Activated naive CD8-positive, alpha-beta T cell treated with anti-CD3 and anti-CD28 coated beads, Interleukin-2, amount 50 U/mL, for 24 hours (primary cell): ENCODE measurements at regions not wholly inside any gene's neighbourhood (a gene's known extent, or its start where the extent isn't known, plus 50 kb on each side); places are given as distances from the start of the nearest gene placed in this dataset.
A peak's percentile ranks its signal among the peaks of the same experiment; 100 is the strongest.

Experiments
- ATAC-seq: fragments of 150-1000 bp; cut with Tn5 transposase; one replicate; pipeline ENCODE4 v1.10.0; 2021
- DNase-seq: peaks from one replicate; pipeline ENCODE4 v3.0.0; 2021
- H3K27ac Mint-ChIP-seq: one replicate; pipeline ENCODE4 v1.8.0; 2021; ENCODE audit warnings: mild to moderate bottlenecking, mixed read lengths
- H3K27me3 Mint-ChIP-seq: one replicate; pipeline ENCODE4 v1.8.0; 2021; ENCODE audit warnings: mixed read lengths
- H3K36me3 Mint-ChIP-seq: one replicate; pipeline ENCODE4 v1.8.0; 2021; ENCODE audit warnings: low read depth, mixed read lengths
- H3K4me1 Mint-ChIP-seq: one replicate; pipeline ENCODE4 v1.8.0; 2021; ENCODE audit warnings: mixed read lengths
- H3K4me3 Mint-ChIP-seq: one replicate; pipeline ENCODE4 v1.8.0; 2021; ENCODE audit warnings: mild to moderate bottlenecking, moderate library complexity, mixed read lengths
- H3K9me3 Mint-ChIP-seq: one replicate; pipeline ENCODE4 v1.8.0; 2021; ENCODE audit warnings: mixed read lengths

- no peaks in the 10 kb centered on the region for H3K9me3 Mint-ChIP-seq
Measured at GRCh38 chr2:62297624-62298010, 101.7 kb downstream of the B3GNT2 start.

GRCh38 chr2:62296832-62297623 is 101.1 kb downstream of the B3GNT2 start:
- Mint-ChIP-seq H3K27me3 (no peaks in the 10 kb centered on the region), H3K27ac (no peak overlapping the region), H3K4me1 (peaks cover 10% of the 10 kb centered on the region), H3K4me3 (no peak overlapping the region), H3K36me3 (no peaks in the 10 kb centered on the region), H3K9me3 (no peaks in the 10 kb centered on the region)
- DNase-seq: no peak
- no peak for ATAC-seq

More at GRCh38 chr2:62297624-62298010, 101.7 kb downstream of the B3GNT2 start:
- Mint-ChIP-seq H3K27ac (no peak overlapping the region), H3K36me3 (no peaks in the 10 kb centered on the region), H3K4me1 (peaks cover 16% of the 10 kb centered on the region), H3K4me3 (no peak overlapping the region), H3K27me3 (no peaks in the 10 kb centered on the region)
- no peak for ATAC-seq
- DNase-seq: no peak

DNA sequence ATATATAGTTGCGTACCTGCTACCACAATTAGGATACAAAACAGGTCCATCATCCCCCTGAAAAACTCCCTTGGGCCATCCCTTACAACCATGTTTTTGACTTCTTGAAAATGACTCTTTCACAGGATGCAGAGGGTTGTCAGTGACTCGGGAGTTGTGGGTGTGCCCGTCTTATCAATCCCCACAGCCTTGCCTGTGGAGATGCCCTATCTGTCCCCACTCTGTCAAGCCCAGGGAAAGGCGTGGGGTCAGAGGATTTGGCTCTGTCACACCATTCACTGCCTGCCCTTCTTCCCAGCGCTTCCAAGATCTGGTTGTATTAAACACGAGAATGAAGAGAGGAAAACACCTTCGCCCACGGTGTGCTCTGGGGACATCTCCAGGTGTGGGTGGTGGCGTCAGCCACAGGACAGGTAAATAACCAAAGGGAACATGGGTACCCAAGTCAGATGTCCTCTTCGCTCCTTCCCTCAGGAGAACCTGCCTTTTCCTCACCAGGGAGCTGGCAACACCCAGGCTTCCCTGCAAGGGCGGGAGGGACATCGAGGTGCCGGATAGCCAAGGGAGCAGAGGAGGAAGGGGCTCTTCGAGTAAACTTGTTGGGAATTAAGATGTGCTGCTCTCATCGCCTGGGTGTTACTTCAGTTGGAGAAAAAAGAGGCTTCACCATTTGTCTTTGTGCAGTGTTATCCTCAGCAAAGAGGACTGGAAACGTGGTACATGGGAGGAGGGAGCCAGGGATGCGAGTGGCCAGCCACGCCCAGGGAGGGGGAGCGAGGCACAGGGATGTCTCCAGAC is 100.3 kb downstream of the B3GNT2 start:
- ATAC-seq (peak; percentile 40), DNase-seq (no peak)
- Mint-ChIP-seq H3K27ac (no peak overlapping the region), H3K27me3 (no peaks in the 10 kb centered on the region), H3K36me3 (no peaks in the 10 kb centered on the region), H3K4me3 (no peak overlapping the region), H3K4me1 (peaks cover 9% of the 10 kb centered on the region), H3K9me3 (no peaks in the 10 kb centered on the region)

DNA sequence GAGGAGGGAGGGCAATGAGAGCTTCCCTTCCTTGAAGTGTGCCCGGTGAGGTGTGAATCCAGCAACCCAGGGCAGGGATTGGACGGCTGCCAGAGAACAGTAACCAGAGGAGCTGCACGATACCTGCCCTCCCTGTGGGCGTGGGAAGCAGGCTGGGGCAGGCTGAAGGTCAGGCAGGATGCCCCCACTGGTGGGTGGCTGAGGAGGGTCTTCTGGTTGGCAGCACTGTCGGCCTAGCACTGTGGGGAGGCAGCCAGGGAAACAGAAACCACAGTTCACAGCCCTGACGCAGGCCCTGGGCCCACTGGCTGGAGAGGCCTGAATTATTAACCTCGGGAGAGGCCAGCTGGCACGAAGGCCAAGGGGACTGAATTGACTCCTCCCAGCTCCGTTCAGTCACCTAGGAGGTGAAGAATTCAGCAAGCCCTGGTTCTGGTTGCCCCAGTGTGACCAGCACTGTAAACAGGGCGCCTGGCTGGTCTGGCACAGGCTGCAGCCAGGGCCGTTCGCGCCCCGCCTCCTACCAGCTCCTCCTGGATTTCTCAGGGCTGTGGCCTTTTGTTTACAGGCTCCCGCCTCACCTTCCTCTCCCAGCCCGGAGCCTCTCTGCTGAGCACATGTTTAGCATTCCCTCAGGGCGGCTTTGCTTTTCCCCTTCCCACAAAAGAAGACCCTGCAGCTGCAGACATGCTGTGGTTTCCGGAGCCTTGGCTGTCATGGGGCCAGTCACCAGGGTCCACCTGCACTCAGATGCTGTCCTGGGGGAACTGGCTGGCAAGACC is 97.8 kb downstream of the B3GNT2 start:
- Mint-ChIP-seq H3K4me3 (no peak overlapping the region), H3K4me1 (peaks cover 5% of the 10 kb centered on the region), H3K9me3 (no peaks in the 10 kb centered on the region), H3K27me3 (no peaks in the 10 kb centered on the region), H3K27ac (no peak overlapping the region), H3K36me3 (no peaks in the 10 kb centered on the region)
- ATAC-seq (no peak), DNase-seq (no peak)

- DNase-seq (no peak), ATAC-seq (no peak)
- Mint-ChIP-seq H3K36me3 (no peaks in the 10 kb centered on the region), H3K27ac (no peak overlapping the region), H3K4me3 (no peak overlapping the region), H3K27me3 (no peaks in the 10 kb centered on the region), H3K4me1 (peaks cover 11% of the 10 kb centered on the region), H3K9me3 (no peaks in the 10 kb centered on the region)
Measured at GRCh38 chr2:62293151-62293489, 97.2 kb downstream of the B3GNT2 start.

GRCh38 chr2:62292190-62292589 is 96.3 kb downstream of the B3GNT2 start:
- peaks cover 18% of the 10 kb centered on the region for H3K4me1 Mint-ChIP-seq
- peaks cover 3% of the 10 kb centered on the region for H3K9me3 Mint-ChIP-seq
- no peak overlapping the region for H3K4me3 Mint-ChIP-seq
- no peak for DNase-seq
- ATAC-seq: no peak
- no peaks in the 10 kb centered on the region for H3K27me3 Mint-ChIP-seq
- H3K36me3 Mint-ChIP-seq: no peaks in the 10 kb centered on the region
- H3K27ac Mint-ChIP-seq: no peak overlapping the region

- DNase-seq (no peak), ATAC-seq (no peak)
- Mint-ChIP-seq H3K36me3 (no peaks in the 10 kb centered on the region), H3K4me1 (peaks cover 18% of the 10 kb centered on the region), H3K27me3 (no peaks in the 10 kb centered on the region), H3K27ac (no peak overlapping the region), H3K4me3 (no peak overlapping the region), H3K9me3 (peaks cover 5% of the 10 kb centered on the region)
Measured at GRCh38 chr2:62291517-62292137, 95.7 kb downstream of the B3GNT2 start.

- Mint-ChIP-seq H3K36me3 (no peaks in the 10 kb centered on the region), H3K4me3 (no peak overlapping the region), H3K9me3 (peaks cover 7% of the 10 kb centered on the region), H3K27me3 (no peaks in the 10 kb centered on the region), H3K4me1 (peaks cover 18% of the 10 kb centered on the region), H3K27ac (no peak overlapping the region)
- DNase-seq (no peak), ATAC-seq (no peak)
Measured at GRCh38 chr2:62291052-62291451, 95.1 kb downstream of the B3GNT2 start.

DNA sequence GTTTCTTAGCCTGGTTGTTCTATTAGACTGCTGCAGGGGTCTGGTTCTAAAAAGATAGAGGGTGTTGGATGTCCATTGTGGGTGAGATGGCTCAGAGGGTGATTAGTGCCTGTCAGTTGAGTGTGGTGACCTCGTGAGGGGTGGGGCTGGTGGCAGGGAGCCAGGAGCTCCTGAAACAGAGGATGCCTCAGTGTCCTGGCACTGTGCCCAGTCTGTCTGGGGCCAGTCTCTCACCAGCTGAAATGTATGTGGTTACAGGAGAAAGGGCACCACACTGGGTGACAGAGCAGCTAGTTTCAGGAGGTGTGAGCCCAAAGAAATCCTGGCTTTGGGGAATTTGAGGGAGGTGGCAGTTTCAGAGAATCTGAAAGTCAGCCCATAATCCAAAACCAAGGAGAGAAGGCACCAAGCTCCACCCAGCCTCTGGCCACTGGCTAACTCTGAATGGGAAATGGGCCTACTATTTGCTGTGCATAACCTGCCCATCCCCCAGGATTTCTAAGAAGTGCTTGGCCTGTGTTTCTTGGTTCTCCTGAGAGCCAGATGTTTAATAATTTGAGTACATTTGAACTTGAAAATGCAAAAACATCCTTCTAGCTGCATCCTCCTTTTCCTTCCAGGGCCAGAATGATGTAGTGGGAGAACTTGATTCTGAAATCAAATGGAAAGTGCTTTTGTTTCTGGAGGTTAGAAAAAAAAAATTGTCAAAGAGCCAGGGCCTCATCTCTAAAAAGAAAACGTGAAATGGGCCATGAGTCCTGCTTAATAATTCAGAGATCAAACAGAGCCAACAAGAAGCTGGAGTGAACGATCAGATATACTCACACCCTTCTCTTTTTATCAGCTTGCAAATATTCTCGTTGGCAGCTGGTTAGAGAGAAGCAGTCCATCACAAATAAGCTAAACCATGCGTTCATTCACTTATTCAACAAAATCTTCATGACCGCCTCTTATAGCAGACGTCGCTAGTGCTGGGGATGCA is 92.3 kb downstream of the B3GNT2 start:
- peaks cover 3% of the 10 kb centered on the region for H3K36me3 Mint-ChIP-seq
- ATAC-seq: peak; percentile 93

GRCh38 chr2:62287282-62287681 is 91.4 kb downstream of the B3GNT2 start:
- no peak overlapping the region for H3K4me3 Mint-ChIP-seq
- H3K27ac Mint-ChIP-seq: no peak overlapping the region
- ATAC-seq (no peak), DNase-seq (no peak)
- H3K36me3 Mint-ChIP-seq: peaks cover 3% of the 10 kb centered on the region
- H3K4me1 Mint-ChIP-seq: peaks cover 18% of the 10 kb centered on the region
- no peaks in the 10 kb centered on the region for H3K27me3 Mint-ChIP-seq
- H3K9me3 Mint-ChIP-seq: peaks cover 21% of the 10 kb centered on the region

More for the DNA sequence above, 92.3 kb downstream of the B3GNT2 start:
- peaks cover 21% of the 10 kb centered on the region for H3K9me3 Mint-ChIP-seq
- no peak overlapping the region for H3K4me3 Mint-ChIP-seq
- no peaks in the 10 kb centered on the region for H3K27me3 Mint-ChIP-seq
- H3K4me1 Mint-ChIP-seq: peaks cover 18% of the 10 kb centered on the region
- DNase-seq: peak; percentile 79
- no peak overlapping the region for H3K27ac Mint-ChIP-seq

- H3K4me3 Mint-ChIP-seq: no peak overlapping the region
- H3K9me3 Mint-ChIP-seq: peaks cover 21% of the 10 kb centered on the region
- peaks cover 15% of the 10 kb centered on the region for H3K4me1 Mint-ChIP-seq
- no peak for DNase-seq
- no peak overlapping the region for H3K27ac Mint-ChIP-seq
- H3K27me3 Mint-ChIP-seq: no peaks in the 10 kb centered on the region
- ATAC-seq: no peak
- H3K36me3 Mint-ChIP-seq: peaks cover 3% of the 10 kb centered on the region
Measured at GRCh38 chr2:62286089-62286785, 90.3 kb downstream of the B3GNT2 start.

- no peak for ATAC-seq
- Mint-ChIP-seq H3K36me3 (peaks cover 3% of the 10 kb centered on the region), H3K4me1 (peaks cover 15% of the 10 kb centered on the region), H3K4me3 (no peak overlapping the region), H3K9me3 (peaks cover 21% of the 10 kb centered on the region), H3K27ac (no peak overlapping the region), H3K27me3 (no peaks in the 10 kb centered on the region)
- no peak for DNase-seq
Measured at GRCh38 chr2:62284980-62285379, 89.1 kb downstream of the B3GNT2 start.

DNA sequence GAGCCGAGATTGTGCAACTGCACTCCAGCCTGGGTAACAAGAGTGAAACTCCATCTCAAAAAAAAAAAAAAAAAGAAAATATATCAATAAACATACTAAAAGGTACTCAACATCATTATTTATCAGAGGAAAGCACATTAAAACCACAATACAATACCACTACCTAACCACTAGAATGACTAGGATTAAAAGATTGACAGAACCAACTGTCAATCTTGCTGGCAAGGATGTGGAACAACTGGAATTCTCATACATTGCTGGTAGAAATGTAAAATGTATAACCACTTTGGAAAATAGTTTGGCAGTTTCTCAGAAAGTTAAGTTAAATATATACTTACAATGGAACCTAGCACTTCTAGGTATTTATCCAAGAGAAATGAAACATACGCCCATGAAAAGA is 88.6 kb downstream of the B3GNT2 start:
- no peak overlapping the region for H3K4me3 Mint-ChIP-seq
- H3K4me1 Mint-ChIP-seq: peaks cover 15% of the 10 kb centered on the region
- peaks cover 3% of the 10 kb centered on the region for H3K36me3 Mint-ChIP-seq
- ATAC-seq: no peak
- peaks cover 25% of the 10 kb centered on the region for H3K9me3 Mint-ChIP-seq
- no peak for DNase-seq
- H3K27me3 Mint-ChIP-seq: no peaks in the 10 kb centered on the region
- no peak overlapping the region for H3K27ac Mint-ChIP-seq
